Astrocyte (in vitro differentiated cells and primary cell): ENCODE measurements at regions not wholly inside any gene's neighbourhood (a gene's known extent, or its start where the extent isn't known, plus 50 kb on each side); places are given as distances from the start of the nearest gene placed in this dataset.

ENCODE experiments used
- DNase-seq: peaks from one replicate; pipeline ENCODE4 v3.0.0-alpha.2; 2010; ENCODE audit warnings: low read depth
- FAIRE-seq: peaks from 2 replicates; lab custom pipeline; 2011; peaks lifted over from hg19 to GRCh38; lab: Jason Lieb, UNC
- H2AFZ ChIP-seq: 2 replicates; pipeline ENCODE4 v1.6.0; 2012; ENCODE audit warnings: low read depth, low read length, inconsistent platforms
- H3K27ac ChIP-seq: 2 replicates; pipeline ENCODE4 v1.5.1; 2011; ENCODE audit warnings: low read depth, low read length, inconsistent platforms
- H3K27me3 ChIP-seq: 2 replicates; pipeline ENCODE4 v1.6.0; 2011; ENCODE audit warnings: low read length, inconsistent platforms; ENCODE audit not compliant: insufficient read depth
- H3K36me3 ChIP-seq: 2 replicates; pipeline ENCODE4 v1.5.1; 2011; ENCODE audit warnings: low read length, inconsistent platforms; ENCODE audit not compliant: insufficient read depth
- H3K4me1 ChIP-seq: 2 replicates; pipeline ENCODE4 v1.5.1; 2011; ENCODE audit warnings: low read length, inconsistent platforms; ENCODE audit not compliant: insufficient read depth
- H3K4me2 ChIP-seq: 2 replicates; pipeline ENCODE4 v1.6.0; 2012; ENCODE audit warnings: low read length, inconsistent platforms
- H3K4me3 ChIP-seq: 2 replicates; pipeline ENCODE4 v1.5.1; 2011; ENCODE audit warnings: low read depth, mild to moderate bottlenecking, low read length, inconsistent platforms; ENCODE audit not compliant: insufficient read depth
- H3K79me2 ChIP-seq: 2 replicates; pipeline ENCODE4 v1.6.0; 2012; ENCODE audit warnings: mild to moderate bottlenecking, low read length, inconsistent platforms; ENCODE audit not compliant: insufficient read depth
- H3K9ac ChIP-seq: 2 replicates; pipeline ENCODE4 v1.6.0; 2012; ENCODE audit warnings: mild to moderate bottlenecking, low read length, inconsistent platforms
- H3K9me3 ChIP-seq: 2 replicates; pipeline ENCODE4 v1.5.1; 2012; ENCODE audit warnings: low read depth, mild to moderate bottlenecking, low read length, inconsistent platforms; ENCODE audit not compliant: insufficient read depth
- H4K20me1 ChIP-seq: 2 replicates; pipeline ENCODE4 v1.6.0; 2012; ENCODE audit warnings: low read length, inconsistent platforms; ENCODE audit not compliant: insufficient read depth
- H3K27ac Mint-ChIP-seq: one replicate; pipeline ENCODE4 v1.8.0; 2021; ENCODE audit warnings: mild to moderate bottlenecking, mixed read lengths; ENCODE audit not compliant: unreplicated experiment
- H3K27me3 Mint-ChIP-seq: one replicate; pipeline ENCODE4 v1.8.0; 2021; ENCODE audit warnings: low read depth, mixed read lengths; ENCODE audit not compliant: unreplicated experiment
- H3K36me3 Mint-ChIP-seq: one replicate; pipeline ENCODE4 v1.8.0; 2021; ENCODE audit warnings: low read depth, mixed read lengths; ENCODE audit not compliant: unreplicated experiment
- H3K4me1 Mint-ChIP-seq: one replicate; pipeline ENCODE4 v1.8.0; 2021; ENCODE audit warnings: low read depth, mixed read lengths; ENCODE audit not compliant: unreplicated experiment
- H3K4me3 Mint-ChIP-seq: one replicate; pipeline ENCODE4 v1.8.0; 2021; ENCODE audit warnings: mild to moderate bottlenecking, moderate library complexity, mixed read lengths; ENCODE audit not compliant: unreplicated experiment
- H3K9me3 Mint-ChIP-seq: one replicate; pipeline ENCODE4 v1.8.0; 2021; ENCODE audit warnings: mild to moderate bottlenecking, mixed read lengths; ENCODE audit not compliant: unreplicated experiment
- EZH2 ChIP-seq: IDR thresholded peaks from 2 replicates; pipeline ENCODE4 v1.6.1; 2012; ENCODE audit warnings: mild to moderate bottlenecking, low read length, inconsistent platforms; ENCODE audit not compliant: insufficient read depth
- TF ChIP-seq, protein P1 (sequence below): IDR thresholded peaks from 2 replicates; pipeline ENCODE4 v1.5.1; 2011; ENCODE audit warnings: low read depth, mild to moderate bottlenecking, inconsistent platforms, low read length, moderate library complexity; ENCODE audit not compliant: insufficient read depth

DNA sequence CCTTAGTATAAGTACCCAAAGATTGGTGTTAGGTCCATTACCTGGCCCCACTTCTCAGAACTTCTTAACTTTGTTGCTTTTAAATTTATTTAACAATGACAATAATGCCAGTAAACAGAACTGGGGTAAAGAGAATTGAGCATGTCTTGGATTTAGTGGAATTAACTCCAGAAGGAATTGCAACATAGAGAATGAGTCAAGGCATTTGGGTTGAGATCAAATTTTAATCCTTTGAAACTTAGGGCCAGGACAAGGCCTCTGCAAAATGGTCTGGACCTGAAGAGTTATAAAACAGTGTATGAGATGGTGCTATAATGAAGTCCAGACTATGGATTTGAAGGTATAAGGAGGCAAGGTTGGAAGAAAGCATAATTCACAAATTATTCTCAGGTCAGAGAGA, 1030.4 kb downstream of the SLITRK5 start:
- no peak for DNase-seq
- Mint-ChIP-seq H3K9me3 (no peaks in the 10 kb centered on the region), H3K4me3 (no peak overlapping the region), H3K36me3 (no peaks in the 10 kb centered on the region), H3K27ac (no peak overlapping the region), H3K4me1 (no peaks in the 10 kb centered on the region), H3K27me3 (no peaks in the 10 kb centered on the region)
- no peak for TF ChIP-seq EZH2
- TF ChIP-seq, protein P1, sequence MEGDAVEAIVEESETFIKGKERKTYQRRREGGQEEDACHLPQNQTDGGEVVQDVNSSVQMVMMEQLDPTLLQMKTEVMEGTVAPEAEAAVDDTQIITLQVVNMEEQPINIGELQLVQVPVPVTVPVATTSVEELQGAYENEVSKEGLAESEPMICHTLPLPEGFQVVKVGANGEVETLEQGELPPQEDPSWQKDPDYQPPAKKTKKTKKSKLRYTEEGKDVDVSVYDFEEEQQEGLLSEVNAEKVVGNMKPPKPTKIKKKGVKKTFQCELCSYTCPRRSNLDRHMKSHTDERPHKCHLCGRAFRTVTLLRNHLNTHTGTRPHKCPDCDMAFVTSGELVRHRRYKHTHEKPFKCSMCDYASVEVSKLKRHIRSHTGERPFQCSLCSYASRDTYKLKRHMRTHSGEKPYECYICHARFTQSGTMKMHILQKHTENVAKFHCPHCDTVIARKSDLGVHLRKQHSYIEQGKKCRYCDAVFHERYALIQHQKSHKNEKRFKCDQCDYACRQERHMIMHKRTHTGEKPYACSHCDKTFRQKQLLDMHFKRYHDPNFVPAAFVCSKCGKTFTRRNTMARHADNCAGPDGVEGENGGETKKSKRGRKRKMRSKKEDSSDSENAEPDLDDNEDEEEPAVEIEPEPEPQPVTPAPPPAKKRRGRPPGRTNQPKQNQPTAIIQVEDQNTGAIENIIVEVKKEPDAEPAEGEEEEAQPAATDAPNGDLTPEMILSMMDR, result no peak
- no peak overlapping the region for H3K9ac ChIP-seq
- no peaks in the 10 kb centered on the region for H3K9me3 ChIP-seq
- H2AFZ ChIP-seq, result no peak overlapping the region
- H3K4me2 ChIP-seq, result no peak overlapping the region
- no peaks in the 10 kb centered on the region for H3K4me1 ChIP-seq
- FAIRE-seq, result no peak
- H3K79me2 ChIP-seq, result no peaks in the 10 kb centered on the region
- H3K27ac ChIP-seq, result no peak overlapping the region
- no peaks in the 10 kb centered on the region for H4K20me1 ChIP-seq
- no peak overlapping the region for H3K4me3 ChIP-seq
- H3K36me3 ChIP-seq, result no peaks in the 10 kb centered on the region
- no peaks in the 10 kb centered on the region for H3K27me3 ChIP-seq

DNA sequence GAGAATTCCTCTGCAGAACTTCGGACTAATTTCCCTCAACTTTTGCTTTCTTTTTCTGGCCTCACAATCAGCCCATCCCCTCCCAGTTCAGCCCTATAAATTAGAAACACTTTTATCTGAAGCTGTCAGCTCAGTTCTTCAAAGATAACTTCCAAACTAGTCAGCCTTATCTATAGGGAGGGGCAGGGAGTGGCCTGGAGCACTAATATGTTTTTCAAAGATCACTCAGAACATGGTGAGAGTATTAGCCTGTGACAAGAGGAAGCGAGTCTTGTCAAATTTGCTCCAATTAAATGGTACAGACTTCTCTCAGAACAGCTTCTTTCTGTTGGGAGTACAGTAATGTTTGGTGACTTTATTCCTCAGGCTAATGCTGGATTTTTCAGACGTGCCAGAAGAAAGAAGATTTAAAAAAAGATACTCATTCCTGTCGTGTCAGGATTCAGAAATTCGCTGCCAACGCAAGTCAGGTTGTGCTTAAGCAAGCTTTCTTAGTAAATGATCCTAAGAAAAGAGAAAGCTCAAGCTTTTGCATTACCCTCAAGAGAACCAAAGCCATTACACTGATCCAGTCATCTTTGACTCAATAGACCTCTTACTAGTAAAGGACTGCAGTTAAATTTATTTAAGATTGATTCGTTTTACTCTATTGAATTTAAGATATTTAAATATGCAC, 1033.6 kb downstream of the SLITRK5 start:
- Histone ChIP-seq H3K4me1 (no peaks in the 10 kb centered on the region), H3K27ac (no peak overlapping the region), H2AFZ (no peak overlapping the region), H3K27me3 (no peaks in the 10 kb centered on the region), H3K79me2 (no peaks in the 10 kb centered on the region), H4K20me1 (no peaks in the 10 kb centered on the region), H3K9ac (no peak overlapping the region), H3K9me3 (no peaks in the 10 kb centered on the region), H3K4me2 (no peak overlapping the region), H3K36me3 (no peaks in the 10 kb centered on the region), H3K4me3 (no peak overlapping the region)
- no peak overlapping the region for H3K4me3 Mint-ChIP-seq
- H3K27me3 Mint-ChIP-seq, result no peaks in the 10 kb centered on the region
- H3K9me3 Mint-ChIP-seq, result no peaks in the 10 kb centered on the region
- no peak overlapping the region for H3K27ac Mint-ChIP-seq
- FAIRE-seq (no peak), DNase-seq (no peak)
- TF ChIP-seq EZH2, result no peak
- TF ChIP-seq, protein P1, result no peak
- H3K36me3 Mint-ChIP-seq, result no peaks in the 10 kb centered on the region
- H3K4me1 Mint-ChIP-seq, result no peaks in the 10 kb centered on the region

DNA sequence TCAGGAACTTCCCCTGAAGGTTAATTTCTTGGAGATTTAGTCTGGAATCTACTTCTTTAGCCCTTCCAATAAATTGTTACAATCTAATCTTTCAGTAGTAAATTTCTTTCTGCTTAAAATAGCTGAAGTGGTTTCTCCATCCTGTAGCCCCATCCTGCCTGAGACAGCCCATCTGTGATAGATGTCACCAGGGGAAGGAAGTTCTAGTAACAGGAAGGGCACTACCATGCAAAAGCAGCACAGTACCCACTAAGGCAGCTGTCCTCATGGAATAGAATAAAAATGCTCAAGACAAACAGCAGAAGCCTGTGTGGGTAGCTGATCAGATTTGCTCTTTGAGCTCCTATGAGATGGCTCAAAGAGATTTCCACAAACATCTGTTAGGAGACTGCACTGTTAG, 1036.5 kb downstream of the SLITRK5 start:
- H3K36me3 Mint-ChIP-seq, result no peaks in the 10 kb centered on the region
- no peak overlapping the region for H3K9ac ChIP-seq

More for the DNA sequence above, 1036.5 kb downstream of the SLITRK5 start:
- Histone ChIP-seq H3K4me3 (no peak overlapping the region), H3K36me3 (no peaks in the 10 kb centered on the region), H3K79me2 (no peaks in the 10 kb centered on the region), H3K9me3 (no peaks in the 10 kb centered on the region), H2AFZ (no peak overlapping the region), H4K20me1 (no peaks in the 10 kb centered on the region), H3K4me1 (no peaks in the 10 kb centered on the region), H3K27ac (no peak overlapping the region), H3K27me3 (no peaks in the 10 kb centered on the region), H3K4me2 (no peak overlapping the region)
- no peak overlapping the region for H3K27ac Mint-ChIP-seq
- no peaks in the 10 kb centered on the region for H3K27me3 Mint-ChIP-seq
- H3K4me3 Mint-ChIP-seq, result no peak overlapping the region
- no peaks in the 10 kb centered on the region for H3K9me3 Mint-ChIP-seq
- TF ChIP-seq, protein P1, result no peak
- no peak for TF ChIP-seq EZH2
- H3K4me1 Mint-ChIP-seq, result no peaks in the 10 kb centered on the region
- FAIRE-seq (no peak), DNase-seq (no peak)
